CD14-positive monocyte (primary cell): ENCODE measurements at regions not wholly inside any gene's neighbourhood (a gene's known extent, or its start where the extent isn't known, plus 50 kb on each side); places are given as distances from the start of the nearest gene placed in this dataset.

ENCODE experiments used
- DNase-seq, 3 donors: peaks; one replicate each; pipeline ENCODE4 v3.0.0-alpha.2; 2011 to 2022
- H2AFZ ChIP-seq: 2 replicates; pipeline ENCODE4 v1.6.0; 2012; ENCODE audit warnings: mild to moderate bottlenecking, low read depth, low read length, inconsistent platforms; ENCODE audit not compliant: insufficient read depth, poor library complexity, severe bottlenecking
- H3K27ac ChIP-seq, 2 donors: 1 replicate in 1 of 2; 2 replicates in 1 of 2; pipeline ENCODE4 v1.5.1; 2012 to 2013; ENCODE audit warnings: low read length in 2 of 2, control low read depth in 1 of 2, inconsistent platforms in 1 of 2, low read depth in 1 of 2, mild to moderate bottlenecking in 1 of 2
- H3K27me3 ChIP-seq, 2 donors: one replicate each; pipeline versions ENCODE4 v1.6.0 to v1.6.1; 2011 to 2013; ENCODE audit warnings: low read length in 2 of 2; ENCODE audit not compliant: control insufficient read depth in 2 of 2, insufficient read depth in 2 of 2
- H3K36me3 ChIP-seq, 2 donors: replicated peaks in 1 of 2; 1 replicate in 1 of 2; 2 replicates in 1 of 2; pipeline versions ENCODE4 v1.5.1 to v1.6.1; 2012 to 2013; ENCODE audit warnings: low read length in 2 of 2, control low read depth in 1 of 2, inconsistent platforms in 1 of 2, mild to moderate bottlenecking in 1 of 2; ENCODE audit not compliant: insufficient read depth in 2 of 2, control insufficient read depth in 1 of 2
- H3K4me1 ChIP-seq, 2 donors: 1 replicate in 1 of 2; 2 replicates in 1 of 2; pipeline versions ENCODE4 v1.5.1 to v1.6.1; 2012 to 2013; ENCODE audit warnings: low read length in 2 of 2, control low read depth in 1 of 2, inconsistent platforms in 1 of 2, mild to moderate bottlenecking in 1 of 2, moderate library complexity in 1 of 2; ENCODE audit not compliant: insufficient read depth in 2 of 2, control insufficient read depth in 1 of 2
- H3K4me2 ChIP-seq: replicated peaks from 2 replicates; pipeline ENCODE3; 2012; ENCODE audit warnings: low read length, moderate library complexity, mild to moderate bottlenecking; ENCODE audit not compliant: poor library complexity, severe bottlenecking; ENCODE audit errors: extremely low read depth
- H3K4me3 ChIP-seq, 3 experiments: fragments of 200-600 bp in 1 of 3; sonication (generic) in 1 of 3; replicated peaks in 1 of 3; 1 replicate in 2 of 3; 2 replicates in 1 of 3; pipeline ENCODE4 v1.5.1; 2011 to 2013; ENCODE audit warnings: low read length in 3 of 3, mild to moderate bottlenecking in 3 of 3, control low read depth in 2 of 3, low read depth in 2 of 3, inconsistent platforms in 1 of 3, moderate library complexity in 1 of 3
- H3K79me2 ChIP-seq: 2 replicates; pipeline ENCODE4 v1.6.0; 2012; ENCODE audit warnings: mild to moderate bottlenecking, control low read depth, inconsistent platforms, low read length, moderate library complexity; ENCODE audit not compliant: insufficient read depth
- H3K9ac ChIP-seq: 2 replicates; pipeline ENCODE4 v1.6.0; 2017; ENCODE audit warnings: low read length, mild to moderate bottlenecking; ENCODE audit not compliant: insufficient read depth, poor library complexity, severe bottlenecking
- H3K9me3 ChIP-seq, 2 donors: replicated peaks in 1 of 2; 1 replicate in 1 of 2; 2 replicates in 1 of 2; pipeline versions ENCODE4 v1.5.1 to v1.6.1; 2012 to 2013; ENCODE audit warnings: low read length in 2 of 2, control low read depth in 1 of 2; ENCODE audit not compliant: control insufficient read depth in 1 of 2, insufficient read depth in 1 of 2
- H4K20me1 ChIP-seq: 2 replicates; pipeline ENCODE4 v1.6.0; 2012; ENCODE audit warnings: mild to moderate bottlenecking, low read length, control low read depth, moderate library complexity; ENCODE audit not compliant: insufficient read depth
- H3K27ac Mint-ChIP-seq, 7 donors: one replicate each; pipeline ENCODE4 v1.8.0; 2020; ENCODE audit warnings: mild to moderate bottlenecking in 7 of 7, mixed read lengths in 7 of 7, moderate library complexity in 6 of 7, inconsistent platforms in 2 of 7
- H3K27me3 Mint-ChIP-seq, 3 donors: one replicate each; pipeline ENCODE4 v1.8.0; 2021 to 2022; ENCODE audit warnings: low read depth in 3 of 3, mild to moderate bottlenecking in 3 of 3, mixed read lengths in 3 of 3, moderate library complexity in 3 of 3, inconsistent platforms in 1 of 3
- H3K36me3 Mint-ChIP-seq, 2 donors: one replicate each; pipeline ENCODE4 v1.8.0; 2020; ENCODE audit warnings: mixed read lengths in 2 of 2, inconsistent platforms in 1 of 2, mild to moderate bottlenecking in 1 of 2
- H3K4me1 Mint-ChIP-seq: one replicate; pipeline ENCODE4 v1.8.0; 2020; ENCODE audit warnings: mild to moderate bottlenecking, mixed read lengths
- H3K4me3 Mint-ChIP-seq, 2 donors: one replicate each; pipeline ENCODE4 v1.8.0; 2020; ENCODE audit warnings: mild to moderate bottlenecking in 2 of 2, mixed read lengths in 2 of 2, moderate library complexity in 1 of 2
- H3K9me3 Mint-ChIP-seq, 7 donors: one replicate each; pipeline ENCODE4 v1.8.0; 2020 to 2022; ENCODE audit warnings: mixed read lengths in 7 of 7, mild to moderate bottlenecking in 6 of 7, moderate library complexity in 6 of 7, inconsistent platforms in 2 of 7
- WGBS: methylation state at CpG from one replicate; pipeline ENCODE4 v1.1.5; 2013; ENCODE audit warnings: missing lambda C conversion rate; ENCODE audit not compliant: insufficient coverage; 5-methylcytosine and 5-hydroxymethylcytosine counted together
- intact Hi-C, 2 donors: fragments of 100-400 bp; cut with micrococcal nuclease; formaldehyde crosslinking; loops; one replicate each; pipeline versions ENCODE4 v1.15.0 to v1.15.1; 2023
- TF ChIP-seq, protein P1 (sequence below): fragments of 200-600 bp; IDR thresholded peaks from one replicate; pipeline ENCODE4 v1.8.0; 2022; ENCODE audit warnings: antibody characterized with exemption, mild to moderate bottlenecking

DNA sequence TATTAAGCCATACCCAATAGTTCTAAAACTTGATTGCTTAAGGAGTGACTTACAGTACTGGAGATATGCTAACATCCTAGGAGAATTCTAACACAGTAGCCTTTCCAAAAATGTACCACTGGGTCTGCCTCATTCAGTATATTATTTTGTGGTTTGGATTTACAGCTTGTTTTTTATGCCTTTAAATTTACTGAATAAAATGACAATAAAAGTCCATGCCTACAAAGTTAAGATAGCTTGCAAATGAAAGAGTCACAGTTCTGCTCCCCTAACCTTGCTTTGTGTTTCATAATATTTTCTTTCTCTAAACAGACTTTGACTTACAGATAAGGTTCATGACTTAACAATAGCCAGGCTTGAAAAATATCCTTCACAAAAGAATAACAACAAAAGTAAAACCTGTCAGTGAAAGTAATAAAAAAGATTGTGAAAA is 951.1 kb upstream of the NUDT12 start:
- Histone ChIP-seq H3K27me3 (no peaks in the 10 kb centered on the region), H3K9me3 (peaks cover 8 to 19% of the 10 kb centered on the region in 2 donors), H3K4me3 (no peak overlapping the region), H3K27ac (no peak overlapping the region), H3K9ac (no peak overlapping the region), H3K4me2 (no peak overlapping the region), H4K20me1 (no peaks in the 10 kb centered on the region), H3K79me2 (no peaks in the 10 kb centered on the region), H3K36me3 (no peaks in the 10 kb centered on the region), H2AFZ (no peak overlapping the region), H3K4me1 (no peaks in the 10 kb centered on the region)
- intact Hi-C loops, result no loop called here
- Mint-ChIP-seq H3K36me3 (no peaks in the 10 kb centered on the region), H3K9me3 (peaks cover 0 to 8% (median 2%) of the 10 kb centered on the region in 7 donors), H3K27me3 (no peaks in the 10 kb centered on the region), H3K27ac (no peak overlapping the region), H3K4me3 (no peak overlapping the region), H3K4me1 (no peaks in the 10 kb centered on the region)
- TF ChIP-seq, protein P1, sequence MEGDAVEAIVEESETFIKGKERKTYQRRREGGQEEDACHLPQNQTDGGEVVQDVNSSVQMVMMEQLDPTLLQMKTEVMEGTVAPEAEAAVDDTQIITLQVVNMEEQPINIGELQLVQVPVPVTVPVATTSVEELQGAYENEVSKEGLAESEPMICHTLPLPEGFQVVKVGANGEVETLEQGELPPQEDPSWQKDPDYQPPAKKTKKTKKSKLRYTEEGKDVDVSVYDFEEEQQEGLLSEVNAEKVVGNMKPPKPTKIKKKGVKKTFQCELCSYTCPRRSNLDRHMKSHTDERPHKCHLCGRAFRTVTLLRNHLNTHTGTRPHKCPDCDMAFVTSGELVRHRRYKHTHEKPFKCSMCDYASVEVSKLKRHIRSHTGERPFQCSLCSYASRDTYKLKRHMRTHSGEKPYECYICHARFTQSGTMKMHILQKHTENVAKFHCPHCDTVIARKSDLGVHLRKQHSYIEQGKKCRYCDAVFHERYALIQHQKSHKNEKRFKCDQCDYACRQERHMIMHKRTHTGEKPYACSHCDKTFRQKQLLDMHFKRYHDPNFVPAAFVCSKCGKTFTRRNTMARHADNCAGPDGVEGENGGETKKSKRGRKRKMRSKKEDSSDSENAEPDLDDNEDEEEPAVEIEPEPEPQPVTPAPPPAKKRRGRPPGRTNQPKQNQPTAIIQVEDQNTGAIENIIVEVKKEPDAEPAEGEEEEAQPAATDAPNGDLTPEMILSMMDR, result no peak
- DNase-seq, result no peak

DNA sequence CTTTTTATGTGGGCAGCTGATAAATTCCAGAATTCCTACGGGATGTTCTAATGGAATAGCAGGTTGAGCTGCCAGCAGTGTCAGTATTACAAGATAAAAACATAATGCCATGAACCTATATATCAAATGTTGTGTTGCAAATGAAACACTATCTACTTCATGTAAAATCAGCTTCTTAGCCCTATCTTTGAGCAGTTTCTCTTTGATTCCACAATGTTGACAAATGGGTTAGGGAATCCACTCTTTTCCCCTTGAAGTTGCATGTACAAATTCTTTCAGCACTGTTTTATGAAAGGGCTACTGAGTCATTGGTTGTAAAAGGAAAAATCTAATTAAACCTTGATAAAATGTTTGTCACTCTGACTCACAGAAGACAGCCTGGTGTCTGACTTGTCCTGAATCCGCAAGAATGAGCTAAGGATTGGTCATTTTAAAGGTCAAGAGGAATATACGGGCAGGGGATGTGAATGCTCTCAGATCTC is 950.6 kb upstream of the NUDT12 start:
- no peak for DNase-seq
- Histone ChIP-seq H3K4me3 (no peak overlapping the region), H3K9ac (no peak overlapping the region), H4K20me1 (no peaks in the 10 kb centered on the region), H3K4me2 (no peak overlapping the region), H2AFZ (no peak overlapping the region), H3K27ac (no peak overlapping the region), H3K79me2 (no peaks in the 10 kb centered on the region), H3K4me1 (no peaks in the 10 kb centered on the region), H3K36me3 (no peaks in the 10 kb centered on the region), H3K27me3 (no peaks in the 10 kb centered on the region), H3K9me3 (peaks cover 8 to 19% of the 10 kb centered on the region in 2 donors)
- no peak overlapping the region for H3K27ac Mint-ChIP-seq
- intact Hi-C loops, result no loop called here
- no CpG with 5 or more reads among the region's 3 CpGs for WGBS
- no peaks in the 10 kb centered on the region for H3K36me3 Mint-ChIP-seq
- no peaks in the 10 kb centered on the region for H3K27me3 Mint-ChIP-seq
- no peak overlapping the region for H3K4me3 Mint-ChIP-seq
- H3K4me1 Mint-ChIP-seq, result no peaks in the 10 kb centered on the region
- TF ChIP-seq, protein P1, result no peak
- H3K9me3 Mint-ChIP-seq, result peaks cover 0 to 10% (median 2%) of the 10 kb centered on the region in 7 donors
